Liver (tissue), 3 donors: ENCODE measurements at regions not wholly inside any gene's neighbourhood (a gene's known extent, or its start where the extent isn't known, plus 50 kb on each side); places are given as distances from the start of the nearest gene placed in this dataset.

Experiments
- CTCF ChIP-seq: fragments of 150-350 bp; IDR thresholded peaks from 2 replicates; pipeline ENCODE4 v1.5.1; 2017; ENCODE audit warnings: improper control_type of control experiment, low read depth, low read length; ENCODE audit not compliant: missing input control
- FOXA2 ChIP-seq: IDR thresholded peaks from 2 replicates; pipeline ENCODE4 v1.6.1; 2016; ENCODE audit warnings: antibody characterized with exemption
- JUND ChIP-seq, 2 donors: IDR thresholded peaks; 2 replicates each; pipeline ENCODE4 v1.6.1; 2016; ENCODE audit warnings: antibody characterized with exemption in 2 of 2
- RAD21 ChIP-seq, 2 donors: IDR thresholded peaks; 2 replicates each; pipeline ENCODE4 v1.6.1; 2016; ENCODE audit warnings: antibody characterized with exemption in 2 of 2, mild to moderate bottlenecking in 2 of 2
- donor health status: healthy.
- donor health status: healthy.

DNA sequence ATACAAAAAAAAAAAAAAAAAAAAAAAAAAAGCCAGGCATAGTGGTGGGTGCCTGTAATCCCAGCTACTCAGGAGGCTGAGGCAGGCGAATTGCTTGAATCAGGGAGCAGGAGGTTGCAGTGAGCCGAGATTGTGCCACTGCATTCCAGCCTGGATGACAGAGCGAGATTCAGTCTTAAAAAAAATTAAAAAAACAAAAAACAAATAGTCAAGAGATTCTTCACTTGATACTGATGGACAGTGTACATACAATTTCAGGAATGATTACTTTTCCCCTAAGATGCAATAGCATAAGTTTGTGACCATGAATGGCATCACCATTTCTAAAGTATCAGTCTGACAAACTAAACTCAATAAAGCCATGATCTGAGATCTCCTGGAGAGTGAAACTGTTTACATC is 60.8 kb upstream of the IVNS1ABP start:
- no peak for TF ChIP-seq RAD21 (IDR thresholded peaks at IDR 0.05)
- no peak for TF ChIP-seq CTCF
- no peak for TF ChIP-seq FOXA2
- TF ChIP-seq JUND (IDR thresholded peaks at IDR 0.05) = no peak
